GM21526 (cell line): ENCODE measurements at regions not wholly inside any gene's neighbourhood (a gene's known extent, or its start where the extent isn't known, plus 50 kb on each side); places are given as distances from the start of the nearest gene placed in this dataset.

ENCODE experiments used
- ATAC-seq: cut with Tn5 transposase; IDR thresholded peaks from one replicate; pipeline ENCODE4 v1.9.1; 2021; ENCODE audit warnings: moderate library complexity; ENCODE audit not compliant: unreplicated experiment, low FRiP score

- no peak for ATAC-seq
Measured at GRCh38 chr13:83618966-83619365, 263.3 kb downstream of the SLITRK1 start.

- no peak for ATAC-seq
Measured at GRCh38 chr13:83613524-83613923, 268.8 kb downstream of the SLITRK1 start.

GRCh38 chr13:83601539-83601938, 280.7 kb downstream of the SLITRK1 start:
- ATAC-seq = no peak

GRCh38 chr13:83592095-83592494, 290.2 kb downstream of the SLITRK1 start:
- no peak for ATAC-seq

- no peak for ATAC-seq
Measured at GRCh38 chr13:83589814-83590213, 292.5 kb downstream of the SLITRK1 start.

GRCh38 chr13:83577183-83577582, 305.1 kb downstream of the SLITRK1 start:
- no peak for ATAC-seq

GRCh38 chr13:83568019-83568418, 314.3 kb downstream of the SLITRK1 start:
- ATAC-seq = no peak

- no peak for ATAC-seq
Measured at GRCh38 chr13:83563499-83563898, 318.8 kb downstream of the SLITRK1 start.

- no peak for ATAC-seq
Measured at GRCh38 chr13:83557845-83558244, 324.4 kb downstream of the SLITRK1 start.

GRCh38 chr13:83549671-83550070, 332.6 kb downstream of the SLITRK1 start:
- no peak for ATAC-seq

- no peak for ATAC-seq
Measured at GRCh38 chr13:83547043-83547442, 335.2 kb downstream of the SLITRK1 start.

GRCh38 chr13:83546476-83546875, 335.8 kb downstream of the SLITRK1 start:
- no peak for ATAC-seq

GRCh38 chr13:83538636-83539035, 343.6 kb downstream of the SLITRK1 start:
- ATAC-seq = no peak

GRCh38 chr13:83536941-83537340, 345.3 kb downstream of the SLITRK1 start:
- ATAC-seq = no peak

GRCh38 chr13:83536153-83536552, 346.1 kb downstream of the SLITRK1 start:
- no peak for ATAC-seq

- ATAC-seq = no peak
Measured at GRCh38 chr13:83532809-83533208, 349.5 kb downstream of the SLITRK1 start.

- ATAC-seq = no peak
Measured at GRCh38 chr13:83531022-83531421, 351.3 kb downstream of the SLITRK1 start.

GRCh38 chr13:83516781-83517180, 365.5 kb downstream of the SLITRK1 start:
- no peak for ATAC-seq

- no peak for ATAC-seq
Measured at GRCh38 chr13:83515268-83516015, 366.8 kb downstream of the SLITRK1 start.

- no peak for ATAC-seq
Measured at GRCh38 chr13:83508771-83509301, 373.4 kb downstream of the SLITRK1 start.

GRCh38 chr13:83503424-83503823, 378.9 kb downstream of the SLITRK1 start:
- ATAC-seq = no peak

- no peak for ATAC-seq
Measured at GRCh38 chr13:83499286-83499685, 383.0 kb downstream of the SLITRK1 start.
